Endodermal cell (in vitro differentiated cells): ENCODE measurements at regions not wholly inside any gene's neighbourhood (a gene's known extent, or its start where the extent isn't known, plus 50 kb on each side); places are given as distances from the start of the nearest gene placed in this dataset.

Experiments used
- DNase-seq: peaks from one replicate; pipeline ENCODE4 v3.0.0-alpha.2; 2017
- H3K27ac ChIP-seq: 2 replicates; pipeline ENCODE4 v1.5.1; 2013; ENCODE audit warnings: mild to moderate bottlenecking, low read depth, low read length, moderate library complexity
- H3K27me3 ChIP-seq: 2 replicates; pipeline ENCODE4 v1.6.1; 2013; ENCODE audit warnings: mild to moderate bottlenecking, low read length, moderate library complexity; ENCODE audit not compliant: insufficient read depth, control insufficient read depth, poor library complexity, severe bottlenecking
- H3K36me3 ChIP-seq: 2 replicates; pipeline ENCODE4 v1.7.0; 2013; ENCODE audit warnings: mild to moderate bottlenecking, low read length, moderate library complexity; ENCODE audit not compliant: control insufficient read depth, insufficient read depth
- H3K4me1 ChIP-seq: one replicate; pipeline ENCODE4 v1.7.0; 2013; ENCODE audit warnings: low read length; ENCODE audit not compliant: control insufficient read depth, insufficient read depth
- H3K4me3 ChIP-seq: 2 replicates; pipeline ENCODE4 v1.5.1; 2013; ENCODE audit warnings: mild to moderate bottlenecking, low read length, moderate library complexity
- H3K9ac ChIP-seq: 2 replicates; pipeline ENCODE4 v1.6.1; 2013; ENCODE audit warnings: mild to moderate bottlenecking, low read length, moderate library complexity; ENCODE audit not compliant: poor library complexity, severe bottlenecking; ENCODE audit errors: extremely low read depth
- H3K9me3 ChIP-seq: 2 replicates; pipeline ENCODE4 v1.6.1; 2013; ENCODE audit warnings: mild to moderate bottlenecking, low read length, moderate library complexity; ENCODE audit not compliant: control insufficient read depth
- H3K27ac Mint-ChIP-seq: 2 replicates; pipeline ENCODE4 v1.8.0; 2020; ENCODE audit warnings: mixed read lengths
- H3K27me3 Mint-ChIP-seq: 2 replicates; pipeline ENCODE4 v1.8.0; 2021; ENCODE audit warnings: mild to moderate bottlenecking, mixed read lengths; ENCODE audit not compliant: insufficient read depth
- H3K36me3 Mint-ChIP-seq: 2 replicates; pipeline ENCODE4 v1.8.0; 2020; ENCODE audit warnings: low read depth, mixed read lengths
- H3K4me1 Mint-ChIP-seq: 2 replicates; pipeline ENCODE4 v1.8.0; 2020; ENCODE audit warnings: mixed read lengths
- H3K4me3 Mint-ChIP-seq: 2 replicates; pipeline ENCODE4 v1.8.0; 2020; ENCODE audit warnings: mild to moderate bottlenecking, moderate library complexity, mixed read lengths
- H3K9me3 Mint-ChIP-seq: 2 replicates; pipeline ENCODE4 v1.8.0; 2020; ENCODE audit warnings: mild to moderate bottlenecking, mixed read lengths
- CTCF ChIP-seq: fragments of 200-600 bp; sonication (generic); conservative IDR thresholded peaks from 2 replicates; pipeline ENCODE4 v1.5.0; 2021; ENCODE audit warnings: antibody characterized with exemption, mild to moderate bottlenecking
- WGBS, 2 experiments: methylation state at CpG; one replicate each; pipeline versions ENCODE4 v1.1.5 to v1.1.7; 2013; ENCODE audit warnings: missing lambda C conversion rate in 2 of 2, mixed read lengths in 1 of 2; ENCODE audit not compliant: insufficient coverage in 1 of 2, insufficient read length in 1 of 2; 5-methylcytosine and 5-hydroxymethylcytosine counted together

- Mint-ChIP-seq H3K27ac (no peak overlapping the region), H3K4me3 (no peak overlapping the region), H3K4me1 (no peaks in the 10 kb centered on the region), H3K36me3 (no peaks in the 10 kb centered on the region), H3K9me3 (no peaks in the 10 kb centered on the region), H3K27me3 (no peaks in the 10 kb centered on the region)
- 91 to 94% methylated on average over 3 of the region's 3 CpGs for WGBS, 2 experiments
- Histone ChIP-seq H3K27ac (no peak overlapping the region), H3K27me3 (no peaks in the 10 kb centered on the region), H3K4me1 (no peaks in the 10 kb centered on the region), H3K9me3 (no peaks in the 10 kb centered on the region), H3K4me3 (no peak overlapping the region), H3K9ac (no peak overlapping the region), H3K36me3 (no peaks in the 10 kb centered on the region)
- no peak for TF ChIP-seq CTCF
- no peak for DNase-seq
Measured at GRCh38 chr20:54324652-54325285, 116.9 kb downstream of the PFDN4 start.

- no peak for DNase-seq
- Histone ChIP-seq H3K27ac (no peak overlapping the region), H3K4me3 (no peak overlapping the region), H3K36me3 (no peaks in the 10 kb centered on the region), H3K4me1 (no peaks in the 10 kb centered on the region), H3K27me3 (no peaks in the 10 kb centered on the region), H3K9me3 (no peaks in the 10 kb centered on the region), H3K9ac (no peak overlapping the region)
- no peak for TF ChIP-seq CTCF
- Mint-ChIP-seq H3K27ac (no peak overlapping the region), H3K4me3 (no peak overlapping the region), H3K9me3 (peaks cover 1% of the 10 kb centered on the region), H3K27me3 (no peaks in the 10 kb centered on the region), H3K4me1 (peaks cover 9% of the 10 kb centered on the region), H3K36me3 (peaks cover 2% of the 10 kb centered on the region)
- 80 to 87% methylated on average over 1 to 2 of the region's 2 CpGs for WGBS, 2 experiments
Measured at GRCh38 chr20:54335299-54335698, 127.4 kb downstream of the PFDN4 start.

- no peaks in the 10 kb centered on the region for H3K36me3 ChIP-seq
- WGBS, 2 experiments: 89 to 100% methylated on average over 1 of the region's 1 CpG
- no peaks in the 10 kb centered on the region for H3K27me3 Mint-ChIP-seq
Measured at GRCh38 chr20:54337144-54337543, 129.3 kb downstream of the PFDN4 start.

More at GRCh38 chr20:54337144-54337543, 129.3 kb downstream of the PFDN4 start:
- Histone ChIP-seq H3K9ac (no peak overlapping the region), H3K4me3 (no peak overlapping the region), H3K27me3 (no peaks in the 10 kb centered on the region), H3K9me3 (no peaks in the 10 kb centered on the region), H3K4me1 (no peaks in the 10 kb centered on the region), H3K27ac (no peak overlapping the region)
- H3K9me3 Mint-ChIP-seq: no peaks in the 10 kb centered on the region
- H3K4me3 Mint-ChIP-seq: no peak overlapping the region
- peaks cover 5% of the 10 kb centered on the region for H3K4me1 Mint-ChIP-seq
- no peaks in the 10 kb centered on the region for H3K36me3 Mint-ChIP-seq
- no peak overlapping the region for H3K27ac Mint-ChIP-seq
- no peak for DNase-seq
- no peak for TF ChIP-seq CTCF
